ENCODE measurements at regions not wholly inside any gene's neighbourhood (a gene's known extent, or its start where the extent isn't known, plus 50 kb on each side); places are given as distances from the start of the nearest gene placed in this dataset.

- no peak for TF ChIP-seq CTCF (IDR thresholded peaks at IDR 0.05; ENCODE audit: insufficient read depth, missing control alignments)
- FAIRE-seq, result no peak
- no peak for DNase-seq (ENCODE audit: insufficient read length, low spot score)
Measured at GRCh38 chr4:141410839-141411238, 190.1 kb downstream of the ZNF330 start.

GRCh38 chr4:141411936-141412335, 191.2 kb downstream of the ZNF330 start:
- FAIRE-seq (no peak), DNase-seq (ENCODE audit: insufficient read length, low spot score) (no peak)

GRCh38 chr4:141413366-141413765, 192.7 kb downstream of the ZNF330 start:
- no peak for TF ChIP-seq CTCF (IDR thresholded peaks at IDR 0.05; ENCODE audit: insufficient read depth, missing control alignments)

More at GRCh38 chr4:141411936-141412335, 191.2 kb downstream of the ZNF330 start:
- TF ChIP-seq CTCF (IDR thresholded peaks at IDR 0.05; ENCODE audit: insufficient read depth, missing control alignments), result no peak

GRCh38 chr4:141415651-141416050, 195.0 kb downstream of the ZNF330 start:
- FAIRE-seq (no peak), DNase-seq (ENCODE audit: insufficient read length, low spot score) (no peak)
- TF ChIP-seq CTCF (IDR thresholded peaks at IDR 0.05; ENCODE audit: insufficient read depth, missing control alignments), result no peak

More at GRCh38 chr4:141413366-141413765, 192.7 kb downstream of the ZNF330 start:
- DNase-seq (ENCODE audit: insufficient read length, low spot score) (no peak), FAIRE-seq (no peak)

- FAIRE-seq (no peak), DNase-seq (ENCODE audit: insufficient read length, low spot score) (no peak)
- no peak for TF ChIP-seq CTCF (IDR thresholded peaks at IDR 0.05; ENCODE audit: insufficient read depth, missing control alignments)
Measured at GRCh38 chr4:141416219-141416618, 195.5 kb downstream of the ZNF330 start.

- FAIRE-seq, result no peak
- no peak for DNase-seq (ENCODE audit: insufficient read length, low spot score)
Measured at GRCh38 chr4:141416677-141417363, 196.1 kb downstream of the ZNF330 start.

More at GRCh38 chr4:141416677-141417363, 196.1 kb downstream of the ZNF330 start:
- no peak for TF ChIP-seq CTCF (IDR thresholded peaks at IDR 0.05; ENCODE audit: insufficient read depth, missing control alignments)
